HepG2 (cell line): ENCODE measurements at regions not wholly inside any gene's neighbourhood (a gene's known extent, or its start where the extent isn't known, plus 50 kb on each side); places are given as distances from the start of the nearest gene placed in this dataset.

ENCODE experiments used
- BRD4 ChIP-seq: sonication (generic); formaldehyde crosslinking; IDR thresholded peaks from 2 replicates; pipeline ENCODE4 v1.4.0; 2020; ENCODE audit warnings: missing genetic modification reagents
- CTCF ChIP-seq: sonication (generic); formaldehyde crosslinking; IDR thresholded peaks from 2 replicates; pipeline ENCODE4 v1.5.0; 2020; ENCODE audit warnings: mild to moderate bottlenecking, missing genetic modification reagents, moderate library complexity
- EZH2 ChIP-seq: conservative IDR thresholded peaks from 2 replicates; pipeline ENCODE4 v1.6.1; 2012; ENCODE audit warnings: mild to moderate bottlenecking, low read depth, low read length, moderate library complexity
- KLF6 ChIP-seq: IDR thresholded peaks from 2 replicates; pipeline ENCODE4 v1.8.0; 2016; ENCODE audit warnings: missing biosample characterization, missing genetic modification reagents
- NAIF1 ChIP-seq: sonication (generic); formaldehyde crosslinking; IDR thresholded peaks from 2 replicates; pipeline ENCODE4 v1.5.0; 2020; ENCODE audit warnings: mild to moderate bottlenecking, missing genetic modification reagents, borderline replicate concordance
- POLR2A ChIP-seq, 2 experiments: IDR thresholded peaks; 2 replicates each; pipeline ENCODE4 v1.6.1; 2011; ENCODE audit warnings: low read depth in 2 of 2, low read length in 2 of 2, mild to moderate bottlenecking in 1 of 2, moderate library complexity in 1 of 2; ENCODE audit not compliant: insufficient read depth in 1 of 2
- SP5 ChIP-seq: IDR thresholded peaks from 2 replicates; pipeline ENCODE4 v1.6.1; 2016; ENCODE audit warnings: low read depth, borderline replicate concordance
- SUZ12 ChIP-seq: fragments of 150-350 bp; IDR thresholded peaks from 2 replicates; pipeline ENCODE4 v1.6.1; 2014; ENCODE audit warnings: low read depth, low read length
- TFDP2 ChIP-seq: sonication (generic); formaldehyde crosslinking; IDR thresholded peaks from 2 replicates; pipeline ENCODE4 v1.4.0; 2020; ENCODE audit warnings: missing genetic modification reagents
- TOE1 ChIP-seq: sonication (generic); formaldehyde crosslinking; IDR thresholded peaks from 2 replicates; pipeline ENCODE4 v1.4.0; 2020; ENCODE audit warnings: mild to moderate bottlenecking, missing genetic modification reagents
- ZNF800 ChIP-seq: sonication (generic); formaldehyde crosslinking; IDR thresholded peaks from 2 replicates; pipeline ENCODE4 v1.4.0; 2020; ENCODE audit warnings: missing genetic modification reagents
- TF ChIP-seq, protein P1 (sequence below): sonication (generic); formaldehyde crosslinking; IDR thresholded peaks from 2 replicates; pipeline ENCODE4 v1.8.0; 2022; ENCODE audit warnings: missing genetic modification reagents, mild to moderate bottlenecking, inconsistent platforms, borderline replicate concordance
- TF ChIP-seq, protein P2 (sequence below): sonication (generic); formaldehyde crosslinking; IDR thresholded peaks from 2 replicates; pipeline ENCODE4 v1.5.0; 2020; ENCODE audit warnings: missing genetic modification reagents

GRCh38 chr1:213908521-213908920 lies 79.3 kb upstream of the PROX1 start:
- TF ChIP-seq BRD4 (CRISPR knock-in tag): no peak
- no peak for TF ChIP-seq TOE1 (CRISPR knock-in tag)
- TF ChIP-seq NAIF1 (CRISPR knock-in tag): no peak
- TF ChIP-seq SP5 (CRISPR knock-in tag): no peak
- no peak for TF ChIP-seq EZH2
- TF ChIP-seq CTCF (CRISPR knock-in tag): no peak
- no peak for TF ChIP-seq KLF6 (CRISPR knock-in tag)
- no peak for TF ChIP-seq TFDP2
- no peak for TF ChIP-seq ZNF800
- no peak for TF ChIP-seq POLR2A (IDR thresholded peaks at IDR 0.05; ENCODE audit: insufficient read depth in 1 of 2, low read depth in 2 of 2, low read length in 2 of 2)
- TF ChIP-seq SUZ12: no peak
- TF ChIP-seq, protein P1, sequence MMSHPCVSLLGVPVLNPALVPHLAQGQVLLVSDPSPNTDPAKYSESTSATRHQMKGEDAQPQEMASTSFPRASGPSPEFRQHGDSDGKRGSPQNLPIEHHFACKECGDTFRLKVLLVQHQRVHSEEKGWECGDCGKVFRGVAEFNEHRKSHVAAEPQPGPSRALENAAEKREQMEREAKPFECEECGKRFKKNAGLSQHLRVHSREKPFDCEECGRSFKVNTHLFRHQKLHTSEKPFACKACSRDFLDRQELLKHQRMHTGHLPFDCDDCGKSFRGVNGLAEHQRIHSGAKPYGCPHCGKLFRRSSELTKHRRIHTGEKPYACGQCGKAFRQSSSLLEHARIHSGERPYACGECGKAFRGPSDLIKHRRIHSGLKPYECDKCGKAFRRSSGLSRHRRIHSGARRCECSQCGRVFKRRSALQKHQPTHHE (CRISPR knock-in tag): no peak
- TF ChIP-seq, protein P2, sequence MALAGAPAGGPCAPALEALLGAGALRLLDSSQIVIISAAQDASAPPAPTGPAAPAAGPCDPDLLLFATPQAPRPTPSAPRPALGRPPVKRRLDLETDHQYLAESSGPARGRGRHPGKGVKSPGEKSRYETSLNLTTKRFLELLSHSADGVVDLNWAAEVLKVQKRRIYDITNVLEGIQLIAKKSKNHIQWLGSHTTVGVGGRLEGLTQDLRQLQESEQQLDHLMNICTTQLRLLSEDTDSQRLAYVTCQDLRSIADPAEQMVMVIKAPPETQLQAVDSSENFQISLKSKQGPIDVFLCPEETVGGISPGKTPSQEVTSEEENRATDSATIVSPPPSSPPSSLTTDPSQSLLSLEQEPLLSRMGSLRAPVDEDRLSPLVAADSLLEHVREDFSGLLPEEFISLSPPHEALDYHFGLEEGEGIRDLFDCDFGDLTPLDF (CRISPR knock-in tag): no peak
